ENCODE measurements at regions not wholly inside any gene's neighbourhood (a gene's known extent, or its start where the extent isn't known, plus 50 kb on each side); places are given as distances from the start of the nearest gene placed in this dataset.

DNA sequence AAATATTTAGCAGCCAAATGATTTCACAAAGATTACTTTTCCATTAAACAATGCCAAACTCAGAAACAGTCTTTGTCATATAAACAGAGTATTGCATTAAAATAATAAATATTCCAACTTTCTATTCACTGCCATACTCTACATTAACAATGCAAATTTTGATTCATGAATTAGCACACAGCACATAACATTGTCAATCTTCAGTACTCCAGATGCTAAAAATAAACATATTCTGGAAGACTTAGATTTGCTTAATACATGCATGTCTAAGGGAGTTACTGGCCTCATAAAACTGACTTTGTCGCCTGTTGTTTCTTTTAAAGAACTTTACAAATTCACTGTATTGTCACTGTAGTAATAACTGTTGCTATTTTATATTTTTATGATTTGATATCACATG, 131.6 kb downstream of the TMEM144 start:
- H3K4me1 ChIP-seq (ENCODE audit: control insufficient read depth in 1 of 2, insufficient read depth in 2 of 2, low read length in 2 of 2), result no peaks in the 10 kb centered on the region
- ATAC-seq (no peak), DNase-seq (ENCODE audit: low read depth, low spot score) (no peak)
- intact Hi-C loops (cut with micrococcal nuclease), result no loop called here
- no peaks in the 10 kb centered on the region for H4K20me1 ChIP-seq (ENCODE audit: insufficient read depth)
- ChIA-PET RAD21 (ENCODE audit: low non-redundant PET in 1 of 2, low total read pairs in 2 of 2, uncharacterized antibody in 2 of 2, unreplicated experiment in 2 of 2) (no interaction called here), CTCF (no interaction called here), POLR2A (no interaction called here)
- no peak for TF ChIP-seq FOSL1 (IDR thresholded peaks at IDR 0.05; ENCODE audit: low read depth)
- TF ChIP-seq EGR1 (IDR thresholded peaks at IDR 0.05; ENCODE audit: low read depth), result no peak
- TF ChIP-seq ZFX (IDR thresholded peaks at IDR 0.05), result no peak
- TF ChIP-seq POLR2AphosphoS5 (IDR thresholded peaks at IDR 0.05; ENCODE audit: low read depth, low read length), result no peak
- no peak for TF ChIP-seq EZH2phosphoT487 (IDR thresholded peaks at IDR 0.05; ENCODE audit: borderline replicate concordance)
- no peak for TF ChIP-seq RAD21 (IDR thresholded peaks at IDR 0.05; ENCODE audit: low read depth)
- TF ChIP-seq, protein P1, sequence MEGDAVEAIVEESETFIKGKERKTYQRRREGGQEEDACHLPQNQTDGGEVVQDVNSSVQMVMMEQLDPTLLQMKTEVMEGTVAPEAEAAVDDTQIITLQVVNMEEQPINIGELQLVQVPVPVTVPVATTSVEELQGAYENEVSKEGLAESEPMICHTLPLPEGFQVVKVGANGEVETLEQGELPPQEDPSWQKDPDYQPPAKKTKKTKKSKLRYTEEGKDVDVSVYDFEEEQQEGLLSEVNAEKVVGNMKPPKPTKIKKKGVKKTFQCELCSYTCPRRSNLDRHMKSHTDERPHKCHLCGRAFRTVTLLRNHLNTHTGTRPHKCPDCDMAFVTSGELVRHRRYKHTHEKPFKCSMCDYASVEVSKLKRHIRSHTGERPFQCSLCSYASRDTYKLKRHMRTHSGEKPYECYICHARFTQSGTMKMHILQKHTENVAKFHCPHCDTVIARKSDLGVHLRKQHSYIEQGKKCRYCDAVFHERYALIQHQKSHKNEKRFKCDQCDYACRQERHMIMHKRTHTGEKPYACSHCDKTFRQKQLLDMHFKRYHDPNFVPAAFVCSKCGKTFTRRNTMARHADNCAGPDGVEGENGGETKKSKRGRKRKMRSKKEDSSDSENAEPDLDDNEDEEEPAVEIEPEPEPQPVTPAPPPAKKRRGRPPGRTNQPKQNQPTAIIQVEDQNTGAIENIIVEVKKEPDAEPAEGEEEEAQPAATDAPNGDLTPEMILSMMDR (IDR thresholded peaks at IDR 0.05 in 2 of 3, conservative IDR thresholded peaks at IDR 0.05 in 1 of 3; ENCODE audit: borderline replicate concordance in 1 of 3, insufficient read depth in 1 of 3, low read depth in 2 of 3, low read length in 2 of 3), result no peak
- no peak for TF ChIP-seq CBX3 (IDR thresholded peaks at IDR 0.05; ENCODE audit: low read depth)
- no peak for TF ChIP-seq TCF7L2 (IDR thresholded peaks at IDR 0.05; ENCODE audit: borderline replicate concordance, extremely low read depth, insufficient read depth, insufficient read length)
- no peak for TF ChIP-seq YY1 (IDR thresholded peaks at IDR 0.05; ENCODE audit: extremely low read depth, insufficient replicate concordance, low read depth, low read length)
- no peak for TF ChIP-seq JUND (IDR thresholded peaks at IDR 0.05)
- no peak for TF ChIP-seq SIN3A (IDR thresholded peaks at IDR 0.05; ENCODE audit: low read depth)
- TF ChIP-seq CEBPB (IDR thresholded peaks at IDR 0.05; ENCODE audit: low read depth), result no peak
- H3K4me3 ChIP-seq (replicated peaks in 1 of 2; ENCODE audit: low read depth in 1 of 2, low read length in 2 of 2), result no peak overlapping the region
- no peaks in the 10 kb centered on the region for H3K27me3 ChIP-seq (ENCODE audit: insufficient read depth, low read length)
- no peaks in the 10 kb centered on the region for H3K79me2 ChIP-seq (ENCODE audit: insufficient read depth, low read length)
- no TSS peak for BruUV-seq (replicated peaks)
- H3K9ac ChIP-seq (ENCODE audit: low read length), result no peak overlapping the region
- no peaks in the 10 kb centered on the region for H3K9me2 ChIP-seq (ENCODE audit: insufficient read depth)
- no peak overlapping the region for H2AFZ ChIP-seq (ENCODE audit: low read depth, low read length, poor library complexity, severe bottlenecking)
- H3K9me3 ChIP-seq (ENCODE audit: control insufficient read depth in 1 of 2, insufficient read depth in 1 of 2, low read depth in 1 of 2, low read length in 2 of 2), result no peaks in the 10 kb centered on the region
- H3K27ac ChIP-seq (ENCODE audit: low read depth, low read length), result no peak overlapping the region
- no peak overlapping the region for H3K4me2 ChIP-seq (ENCODE audit: low read length)
- H3K36me3 ChIP-seq (ENCODE audit: control insufficient read depth in 1 of 2, insufficient read depth in 2 of 2, low read length in 2 of 2), result no peaks in the 10 kb centered on the region
